ENCODE measurements at regions not wholly inside any gene's neighbourhood (a gene's known extent, or its start where the extent isn't known, plus 50 kb on each side); places are given as distances from the start of the nearest gene placed in this dataset.

DNA sequence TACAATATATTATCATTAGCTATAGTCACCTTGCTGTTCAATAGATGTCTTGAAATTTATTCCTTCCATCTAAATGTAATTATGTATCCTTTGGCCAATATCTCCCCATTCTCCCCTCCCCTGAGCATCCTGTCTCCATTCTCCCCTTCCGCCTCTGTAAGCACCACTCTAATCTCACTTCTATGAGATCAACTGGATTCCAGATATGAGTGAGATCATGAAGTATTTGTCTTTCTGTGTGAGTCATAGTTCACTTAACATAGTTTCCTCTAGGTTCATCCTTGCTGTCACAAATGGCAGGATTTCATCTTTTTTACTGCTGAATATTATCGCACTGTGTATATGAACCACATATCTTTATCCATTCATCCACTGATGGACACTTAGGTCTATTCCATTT, 148.8 kb upstream of the NDN start:
- ChIA-PET POLR2A (no interaction called here), CTCF (no interaction called here)
- Mint-ChIP-seq H3K4me1 (no peaks in the 10 kb centered on the region), H3K9me3 (peaks cover 57% of the 10 kb centered on the region), H3K4me3 (no peak overlapping the region), H3K27me3 (ENCODE audit: low read depth) (peaks cover 3% of the 10 kb centered on the region), H3K27ac (no peak overlapping the region), H3K36me3 (peaks cover 42% of the 10 kb centered on the region)
- no peak for TF ChIP-seq GTF2I (CRISPR knock-in tag; conservative IDR thresholded peaks at IDR 0.05)
- TF ChIP-seq, protein P1, sequence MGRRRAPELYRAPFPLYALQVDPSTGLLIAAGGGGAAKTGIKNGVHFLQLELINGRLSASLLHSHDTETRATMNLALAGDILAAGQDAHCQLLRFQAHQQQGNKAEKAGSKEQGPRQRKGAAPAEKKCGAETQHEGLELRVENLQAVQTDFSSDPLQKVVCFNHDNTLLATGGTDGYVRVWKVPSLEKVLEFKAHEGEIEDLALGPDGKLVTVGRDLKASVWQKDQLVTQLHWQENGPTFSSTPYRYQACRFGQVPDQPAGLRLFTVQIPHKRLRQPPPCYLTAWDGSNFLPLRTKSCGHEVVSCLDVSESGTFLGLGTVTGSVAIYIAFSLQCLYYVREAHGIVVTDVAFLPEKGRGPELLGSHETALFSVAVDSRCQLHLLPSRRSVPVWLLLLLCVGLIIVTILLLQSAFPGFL (CRISPR knock-in tag; IDR thresholded peaks at IDR 0.05; ENCODE audit: borderline replicate concordance), result no peak
- TF ChIP-seq RELA (CRISPR knock-in tag; IDR thresholded peaks at IDR 0.05; ENCODE audit: borderline replicate concordance), result no peak
- no peak for TF ChIP-seq TEAD1 (CRISPR knock-in tag; IDR thresholded peaks at IDR 0.05)
- TF ChIP-seq, protein P2, sequence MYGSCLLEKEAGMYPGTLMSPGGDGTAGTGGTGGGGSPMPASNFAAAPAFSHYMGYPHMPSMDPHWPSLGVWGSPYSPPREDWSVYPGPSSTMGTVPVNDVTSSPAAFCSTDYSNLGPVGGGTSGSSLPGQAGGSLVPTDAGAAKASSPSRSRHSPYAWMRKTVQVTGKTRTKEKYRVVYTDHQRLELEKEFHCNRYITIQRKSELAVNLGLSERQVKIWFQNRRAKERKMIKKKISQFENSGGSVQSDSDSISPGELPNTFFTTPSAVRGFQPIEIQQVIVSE (CRISPR knock-in tag; IDR thresholded peaks at IDR 0.05; ENCODE audit: borderline replicate concordance), result no peak
- ATAC-seq (no peak), DNase-seq (ENCODE audit: low spot score) (no peak)

DNA sequence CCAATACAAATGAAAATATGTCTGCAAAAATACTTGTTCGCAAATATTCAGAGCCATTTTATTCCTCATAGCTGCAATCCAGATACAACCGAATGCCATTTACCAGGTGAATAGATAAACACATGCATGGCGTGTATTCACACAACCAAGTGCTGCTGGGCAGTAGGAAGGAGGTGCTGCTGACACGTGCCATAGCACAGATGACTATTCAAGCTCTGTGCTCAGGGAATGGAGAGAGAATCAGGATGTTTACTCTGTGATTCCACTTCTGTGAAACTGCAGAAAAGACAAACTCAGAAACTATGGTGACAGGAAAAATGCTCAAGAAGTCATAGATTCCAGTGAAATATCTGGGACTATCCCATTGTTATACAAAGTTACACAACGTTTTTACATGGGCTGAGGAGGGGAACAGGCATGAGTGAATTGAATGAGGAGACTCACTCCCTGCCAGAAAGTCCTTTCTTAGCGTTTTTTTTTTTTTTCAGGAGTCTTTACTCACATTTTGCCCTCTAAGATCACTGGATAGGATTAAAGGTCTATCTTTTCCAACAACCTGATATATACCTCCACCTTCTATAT, 152.9 kb upstream of the NDN start:
- H3K36me3 Mint-ChIP-seq, result peaks cover 29% of the 10 kb centered on the region
- peaks cover 3% of the 10 kb centered on the region; the same call in 1 of the 2 replicates for H3K27me3 Mint-ChIP-seq (ENCODE audit: low read depth)
- ATAC-seq (no peak), DNase-seq (ENCODE audit: low spot score) (no peak)
- H3K4me1 Mint-ChIP-seq, result no peaks in the 10 kb centered on the region
- TF ChIP-seq ELF4 (CRISPR knock-in tag; IDR thresholded peaks at IDR 0.05; ENCODE audit: low read depth) (no peak), ZBTB21 (CRISPR knock-in tag; IDR thresholded peaks at IDR 0.05; ENCODE audit: borderline replicate concordance) (no peak), TP53 (CRISPR knock-in tag; IDR thresholded peaks at IDR 0.05) (no peak), RELA (CRISPR knock-in tag; IDR thresholded peaks at IDR 0.05; ENCODE audit: borderline replicate concordance) (no peak), NFE2L1 (CRISPR knock-in tag; IDR thresholded peaks at IDR 0.05) (no peak), NR3C1 (CRISPR knock-in tag; conservative IDR thresholded peaks at IDR 0.05; ENCODE audit: low read depth) (no peak)
- TF ChIP-seq, protein P3, sequence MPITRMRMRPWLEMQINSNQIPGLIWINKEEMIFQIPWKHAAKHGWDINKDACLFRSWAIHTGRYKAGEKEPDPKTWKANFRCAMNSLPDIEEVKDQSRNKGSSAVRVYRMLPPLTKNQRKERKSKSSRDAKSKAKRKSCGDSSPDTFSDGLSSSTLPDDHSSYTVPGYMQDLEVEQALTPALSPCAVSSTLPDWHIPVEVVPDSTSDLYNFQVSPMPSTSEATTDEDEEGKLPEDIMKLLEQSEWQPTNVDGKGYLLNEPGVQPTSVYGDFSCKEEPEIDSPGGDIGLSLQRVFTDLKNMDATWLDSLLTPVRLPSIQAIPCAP (CRISPR knock-in tag; IDR thresholded peaks at IDR 0.05), result no peak
- TF ChIP-seq, protein P4, sequence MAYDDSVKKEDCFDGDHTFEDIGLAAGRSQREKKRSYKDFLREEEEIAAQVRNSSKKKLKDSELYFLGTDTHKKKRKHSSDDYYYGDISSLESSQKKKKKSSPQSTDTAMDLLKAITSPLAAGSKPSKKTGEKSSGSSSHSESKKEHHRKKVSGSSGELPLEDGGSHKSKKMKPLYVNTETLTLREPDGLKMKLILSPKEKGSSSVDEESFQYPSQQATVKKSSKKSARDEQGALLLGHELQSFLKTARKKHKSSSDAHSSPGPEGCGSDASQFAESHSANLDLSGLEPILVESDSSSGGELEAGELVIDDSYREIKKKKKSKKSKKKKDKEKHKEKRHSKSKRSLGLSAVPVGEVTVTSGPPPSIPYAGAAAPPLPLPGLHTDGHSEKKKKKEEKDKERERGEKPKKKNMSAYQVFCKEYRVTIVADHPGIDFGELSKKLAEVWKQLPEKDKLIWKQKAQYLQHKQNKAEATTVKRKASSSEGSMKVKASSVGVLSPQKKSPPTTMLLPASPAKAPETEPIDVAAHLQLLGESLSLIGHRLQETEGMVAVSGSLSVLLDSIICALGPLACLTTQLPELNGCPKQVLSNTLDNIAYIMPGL (CRISPR knock-in tag; IDR thresholded peaks at IDR 0.05), result no peak
- TF ChIP-seq, protein P5, sequence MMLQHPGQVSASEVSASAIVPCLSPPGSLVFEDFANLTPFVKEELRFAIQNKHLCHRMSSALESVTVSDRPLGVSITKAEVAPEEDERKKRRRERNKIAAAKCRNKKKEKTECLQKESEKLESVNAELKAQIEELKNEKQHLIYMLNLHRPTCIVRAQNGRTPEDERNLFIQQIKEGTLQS (CRISPR knock-in tag; conservative IDR thresholded peaks at IDR 0.05), result no peak
- ChIA-PET POLR2A (interaction anchor here (0.7 kb wide), 1 partner anchor 10 kb away, joined by 10 read pairs; no protein-coding TSS in a partner anchor), CTCF (no interaction called here)
- no peak overlapping the region for H3K27ac Mint-ChIP-seq
- peaks cover 58% of the 10 kb centered on the region for H3K9me3 Mint-ChIP-seq
- no peak overlapping the region for H3K4me3 Mint-ChIP-seq

DNA sequence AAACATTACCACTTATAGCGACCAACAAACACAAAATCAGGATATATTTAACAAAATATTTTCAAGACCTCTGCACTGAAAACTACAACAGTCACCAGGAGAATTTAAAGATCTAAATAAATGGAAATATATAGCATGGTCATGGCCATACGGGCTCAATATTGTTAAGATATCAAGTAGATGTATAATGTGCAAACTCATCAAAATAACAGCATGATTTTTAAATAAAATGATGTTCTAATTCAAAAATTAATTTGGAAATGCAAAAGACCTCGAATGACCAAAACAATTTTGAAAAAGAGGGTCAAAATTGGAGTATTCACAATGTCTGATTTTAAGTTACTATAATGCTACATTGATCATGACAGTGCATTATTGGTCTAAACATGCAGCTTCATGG, 159.1 kb upstream of the NDN start:
- Mint-ChIP-seq H3K9me3 (peaks cover 64% of the 10 kb centered on the region), H3K27ac (no peak overlapping the region), H3K27me3 (ENCODE audit: low read depth) (peaks cover 6% of the 10 kb centered on the region; the same call in 1 of the 2 replicates), H3K4me1 (no peaks in the 10 kb centered on the region), H3K36me3 (peaks cover 28% of the 10 kb centered on the region), H3K4me3 (no peak overlapping the region)
- ChIA-PET POLR2A (no interaction called here), CTCF (no interaction called here)
- no peak for DNase-seq (ENCODE audit: low spot score)
- ATAC-seq, result no peak
- TF ChIP-seq, protein P6, sequence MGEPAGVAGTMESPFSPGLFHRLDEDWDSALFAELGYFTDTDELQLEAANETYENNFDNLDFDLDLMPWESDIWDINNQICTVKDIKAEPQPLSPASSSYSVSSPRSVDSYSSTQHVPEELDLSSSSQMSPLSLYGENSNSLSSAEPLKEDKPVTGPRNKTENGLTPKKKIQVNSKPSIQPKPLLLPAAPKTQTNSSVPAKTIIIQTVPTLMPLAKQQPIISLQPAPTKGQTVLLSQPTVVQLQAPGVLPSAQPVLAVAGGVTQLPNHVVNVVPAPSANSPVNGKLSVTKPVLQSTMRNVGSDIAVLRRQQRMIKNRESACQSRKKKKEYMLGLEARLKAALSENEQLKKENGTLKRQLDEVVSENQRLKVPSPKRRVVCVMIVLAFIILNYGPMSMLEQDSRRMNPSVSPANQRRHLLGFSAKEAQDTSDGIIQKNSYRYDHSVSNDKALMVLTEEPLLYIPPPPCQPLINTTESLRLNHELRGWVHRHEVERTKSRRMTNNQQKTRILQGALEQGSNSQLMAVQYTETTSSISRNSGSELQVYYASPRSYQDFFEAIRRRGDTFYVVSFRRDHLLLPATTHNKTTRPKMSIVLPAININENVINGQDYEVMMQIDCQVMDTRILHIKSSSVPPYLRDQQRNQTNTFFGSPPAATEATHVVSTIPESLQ (CRISPR knock-in tag; IDR thresholded peaks at IDR 0.05), result no peak
- TF ChIP-seq ZNF416 (CRISPR knock-in tag; IDR thresholded peaks at IDR 0.05), result no peak
- TF ChIP-seq, protein P7, sequence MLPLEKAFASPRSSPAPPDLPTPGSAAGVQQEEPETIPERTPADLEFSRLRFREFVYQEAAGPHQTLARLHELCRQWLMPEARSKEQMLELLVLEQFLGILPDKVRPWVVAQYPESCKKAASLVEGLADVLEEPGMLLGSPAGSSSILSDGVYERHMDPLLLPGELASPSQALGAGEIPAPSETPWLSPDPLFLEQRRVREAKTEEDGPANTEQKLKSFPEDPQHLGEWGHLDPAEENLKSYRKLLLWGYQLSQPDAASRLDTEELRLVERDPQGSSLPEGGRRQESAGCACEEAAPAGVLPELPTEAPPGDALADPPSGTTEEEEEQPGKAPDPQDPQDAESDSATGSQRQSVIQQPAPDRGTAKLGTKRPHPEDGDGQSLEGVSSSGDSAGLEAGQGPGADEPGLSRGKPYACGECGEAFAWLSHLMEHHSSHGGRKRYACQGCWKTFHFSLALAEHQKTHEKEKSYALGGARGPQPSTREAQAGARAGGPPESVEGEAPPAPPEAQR (CRISPR knock-in tag; IDR thresholded peaks at IDR 0.05), result no peak
- TF ChIP-seq JUN (CRISPR knock-in tag; IDR thresholded peaks at IDR 0.05), result no peak
- TF ChIP-seq NR3C1 (CRISPR knock-in tag; conservative IDR thresholded peaks at IDR 0.05; ENCODE audit: low read depth), result no peak
- TF ChIP-seq CREM (CRISPR knock-in tag; IDR thresholded peaks at IDR 0.05), result no peak
- no peak for TF ChIP-seq TP53 (CRISPR knock-in tag; IDR thresholded peaks at IDR 0.05)
- TF ChIP-seq, protein P8, sequence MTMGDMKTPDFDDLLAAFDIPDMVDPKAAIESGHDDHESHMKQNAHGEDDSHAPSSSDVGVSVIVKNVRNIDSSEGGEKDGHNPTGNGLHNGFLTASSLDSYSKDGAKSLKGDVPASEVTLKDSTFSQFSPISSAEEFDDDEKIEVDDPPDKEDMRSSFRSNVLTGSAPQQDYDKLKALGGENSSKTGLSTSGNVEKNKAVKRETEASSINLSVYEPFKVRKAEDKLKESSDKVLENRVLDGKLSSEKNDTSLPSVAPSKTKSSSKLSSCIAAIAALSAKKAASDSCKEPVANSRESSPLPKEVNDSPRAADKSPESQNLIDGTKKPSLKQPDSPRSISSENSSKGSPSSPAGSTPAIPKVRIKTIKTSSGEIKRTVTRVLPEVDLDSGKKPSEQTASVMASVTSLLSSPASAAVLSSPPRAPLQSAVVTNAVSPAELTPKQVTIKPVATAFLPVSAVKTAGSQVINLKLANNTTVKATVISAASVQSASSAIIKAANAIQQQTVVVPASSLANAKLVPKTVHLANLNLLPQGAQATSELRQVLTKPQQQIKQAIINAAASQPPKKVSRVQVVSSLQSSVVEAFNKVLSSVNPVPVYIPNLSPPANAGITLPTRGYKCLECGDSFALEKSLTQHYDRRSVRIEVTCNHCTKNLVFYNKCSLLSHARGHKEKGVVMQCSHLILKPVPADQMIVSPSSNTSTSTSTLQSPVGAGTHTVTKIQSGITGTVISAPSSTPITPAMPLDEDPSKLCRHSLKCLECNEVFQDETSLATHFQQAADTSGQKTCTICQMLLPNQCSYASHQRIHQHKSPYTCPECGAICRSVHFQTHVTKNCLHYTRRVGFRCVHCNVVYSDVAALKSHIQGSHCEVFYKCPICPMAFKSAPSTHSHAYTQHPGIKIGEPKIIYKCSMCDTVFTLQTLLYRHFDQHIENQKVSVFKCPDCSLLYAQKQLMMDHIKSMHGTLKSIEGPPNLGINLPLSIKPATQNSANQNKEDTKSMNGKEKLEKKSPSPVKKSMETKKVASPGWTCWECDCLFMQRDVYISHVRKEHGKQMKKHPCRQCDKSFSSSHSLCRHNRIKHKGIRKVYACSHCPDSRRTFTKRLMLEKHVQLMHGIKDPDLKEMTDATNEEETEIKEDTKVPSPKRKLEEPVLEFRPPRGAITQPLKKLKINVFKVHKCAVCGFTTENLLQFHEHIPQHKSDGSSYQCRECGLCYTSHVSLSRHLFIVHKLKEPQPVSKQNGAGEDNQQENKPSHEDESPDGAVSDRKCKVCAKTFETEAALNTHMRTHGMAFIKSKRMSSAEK (CRISPR knock-in tag; IDR thresholded peaks at IDR 0.05; ENCODE audit: borderline replicate concordance), result no peak
